DND-41 (cell line): ENCODE measurements at regions not wholly inside any gene's neighbourhood (a gene's known extent, or its start where the extent isn't known, plus 50 kb on each side); places are given as distances from the start of the nearest gene placed in this dataset.

ENCODE experiments used
- ATAC-seq: fragments of 200-7000 bp; cut with Tn5 transposase; 3 replicates; pipeline ENCODE4 v1.9.1; 2021; ENCODE audit warnings: low read depth; ENCODE audit not compliant: insufficient read depth
- DNase-seq: peaks from one replicate; pipeline ENCODE4 v3.0.0-alpha.2; 2020
- H2AFZ ChIP-seq: 2 replicates; pipeline ENCODE4 v1.6.0; 2012; ENCODE audit warnings: low read depth, low read length
- H3K27ac ChIP-seq: 2 replicates; pipeline ENCODE4 v1.5.1; 2012; ENCODE audit warnings: low read length, inconsistent platforms
- H3K27me3 ChIP-seq: fragments of 200-600 bp; sonication (generic); 2 replicates; pipeline ENCODE4 v1.6.0; 2012; ENCODE audit warnings: low read length, mild to moderate bottlenecking, inconsistent platforms; ENCODE audit not compliant: insufficient read depth, poor library complexity
- H3K36me3 ChIP-seq: 2 replicates; pipeline ENCODE4 v1.5.1; 2012; ENCODE audit warnings: low read length, inconsistent platforms; ENCODE audit not compliant: insufficient read depth
- H3K4me1 ChIP-seq: 2 replicates; pipeline ENCODE4 v1.5.1; 2012; ENCODE audit warnings: mild to moderate bottlenecking, low read length; ENCODE audit not compliant: insufficient read depth
- H3K4me2 ChIP-seq: 2 replicates; pipeline ENCODE4 v1.6.0; 2012; ENCODE audit warnings: mild to moderate bottlenecking, moderate library complexity, low read length, inconsistent platforms; ENCODE audit not compliant: insufficient read depth
- H3K4me3 ChIP-seq, 2 experiments: fragments of 200-600 bp in 1 of 2; shearing (Covaris generic) in 1 of 2; 2 replicates each; pipeline ENCODE4 v1.5.1; 2012 to 2016; ENCODE audit warnings: inconsistent platforms in 2 of 2, low read length in 2 of 2, mild to moderate bottlenecking in 2 of 2, low read depth in 1 of 2, moderate library complexity in 1 of 2
- H3K79me2 ChIP-seq: 2 replicates; pipeline ENCODE4 v1.6.0; 2012; ENCODE audit warnings: low read length, inconsistent platforms; ENCODE audit not compliant: insufficient read depth
- H3K9ac ChIP-seq: 2 replicates; pipeline ENCODE4 v1.6.0; 2012; ENCODE audit warnings: low read depth, mild to moderate bottlenecking, inconsistent platforms, low read length, moderate library complexity
- H3K9me3 ChIP-seq: 2 replicates; pipeline ENCODE4 v1.5.1; 2012; ENCODE audit warnings: low read length, moderate library complexity, mild to moderate bottlenecking, inconsistent platforms; ENCODE audit not compliant: insufficient read depth, severe bottlenecking
- H4K20me1 ChIP-seq: 2 replicates; pipeline ENCODE4 v1.6.0; 2012; ENCODE audit warnings: low read length; ENCODE audit not compliant: insufficient read depth
- EZH2 ChIP-seq: IDR thresholded peaks from 3 replicates; pipeline ENCODE4 v1.6.1; 2012; ENCODE audit warnings: borderline replicate concordance, low read depth, mild to moderate bottlenecking, moderate library complexity, low read length, inconsistent platforms; ENCODE audit not compliant: severe bottlenecking
- TF ChIP-seq, protein P1 (sequence below): IDR thresholded peaks from 2 replicates; pipeline ENCODE4 v1.5.1; 2012; ENCODE audit warnings: borderline replicate concordance, low read length, moderate library complexity, mild to moderate bottlenecking; ENCODE audit not compliant: poor library complexity, severe bottlenecking; ENCODE audit errors: extremely low read depth

DNA sequence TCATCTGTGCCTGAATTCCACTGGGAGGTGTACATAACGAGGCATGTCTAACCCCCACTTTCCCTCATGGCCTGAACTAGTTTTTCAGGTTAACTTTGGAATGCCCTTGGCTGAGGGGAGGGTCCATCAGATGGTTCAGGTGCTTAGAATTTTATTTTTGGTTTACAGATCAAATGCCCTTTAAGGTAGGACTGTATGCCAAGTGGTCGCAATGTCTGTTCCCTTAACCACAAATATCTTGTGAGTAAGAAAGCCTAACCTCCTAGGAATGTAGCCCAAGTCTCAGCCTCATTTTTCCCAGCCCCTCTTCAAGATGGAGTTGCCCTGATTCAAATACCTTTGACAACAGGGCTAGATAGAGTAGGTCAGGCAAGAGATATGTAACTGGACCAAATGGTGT is 78.4 kb downstream of the RNASET2 start:
- Histone ChIP-seq H2AFZ (no peak overlapping the region), H3K36me3 (no peaks in the 10 kb centered on the region), H3K4me3 (no peak overlapping the region), H3K9ac (no peak overlapping the region), H3K9me3 (no peaks in the 10 kb centered on the region), H3K4me2 (no peak overlapping the region), H3K79me2 (no peaks in the 10 kb centered on the region), H3K27me3 (no peaks in the 10 kb centered on the region), H3K27ac (no peak overlapping the region), H4K20me1 (no peaks in the 10 kb centered on the region), H3K4me1 (no peaks in the 10 kb centered on the region)
- DNase-seq (no peak), ATAC-seq (no peak)
- TF ChIP-seq EZH2 = no peak
- TF ChIP-seq, protein P1, sequence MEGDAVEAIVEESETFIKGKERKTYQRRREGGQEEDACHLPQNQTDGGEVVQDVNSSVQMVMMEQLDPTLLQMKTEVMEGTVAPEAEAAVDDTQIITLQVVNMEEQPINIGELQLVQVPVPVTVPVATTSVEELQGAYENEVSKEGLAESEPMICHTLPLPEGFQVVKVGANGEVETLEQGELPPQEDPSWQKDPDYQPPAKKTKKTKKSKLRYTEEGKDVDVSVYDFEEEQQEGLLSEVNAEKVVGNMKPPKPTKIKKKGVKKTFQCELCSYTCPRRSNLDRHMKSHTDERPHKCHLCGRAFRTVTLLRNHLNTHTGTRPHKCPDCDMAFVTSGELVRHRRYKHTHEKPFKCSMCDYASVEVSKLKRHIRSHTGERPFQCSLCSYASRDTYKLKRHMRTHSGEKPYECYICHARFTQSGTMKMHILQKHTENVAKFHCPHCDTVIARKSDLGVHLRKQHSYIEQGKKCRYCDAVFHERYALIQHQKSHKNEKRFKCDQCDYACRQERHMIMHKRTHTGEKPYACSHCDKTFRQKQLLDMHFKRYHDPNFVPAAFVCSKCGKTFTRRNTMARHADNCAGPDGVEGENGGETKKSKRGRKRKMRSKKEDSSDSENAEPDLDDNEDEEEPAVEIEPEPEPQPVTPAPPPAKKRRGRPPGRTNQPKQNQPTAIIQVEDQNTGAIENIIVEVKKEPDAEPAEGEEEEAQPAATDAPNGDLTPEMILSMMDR = no peak

GRCh38 chr6:166877349-166877748 is 79.0 kb downstream of the RNASET2 start:
- Histone ChIP-seq H3K9me3 (no peaks in the 10 kb centered on the region), H2AFZ (no peak overlapping the region), H3K79me2 (no peaks in the 10 kb centered on the region), H3K36me3 (no peaks in the 10 kb centered on the region), H3K9ac (no peak overlapping the region), H3K4me1 (no peaks in the 10 kb centered on the region), H3K27ac (no peak overlapping the region), H3K27me3 (no peaks in the 10 kb centered on the region), H3K4me3 (no peak overlapping the region), H3K4me2 (no peak overlapping the region), H4K20me1 (no peaks in the 10 kb centered on the region)
- TF ChIP-seq, protein P1 = no peak
- TF ChIP-seq EZH2 = no peak
- no peak for DNase-seq
- no peak for ATAC-seq

- no peak for ATAC-seq
- no peak for DNase-seq
- Histone ChIP-seq H3K9ac (no peak overlapping the region), H3K36me3 (no peaks in the 10 kb centered on the region), H3K27ac (no peak overlapping the region), H3K4me3 (no peak overlapping the region), H4K20me1 (peaks cover 3% of the 10 kb centered on the region; the same call in 1 of the 2 replicates), H2AFZ (no peak overlapping the region), H3K4me2 (no peak overlapping the region), H3K4me1 (no peaks in the 10 kb centered on the region), H3K27me3 (no peaks in the 10 kb centered on the region), H3K79me2 (no peaks in the 10 kb centered on the region), H3K9me3 (no peaks in the 10 kb centered on the region)
- TF ChIP-seq, protein P1 = no peak
- TF ChIP-seq EZH2 = no peak
Observed at GRCh38 chr6:166872531-166873009, 83.8 kb downstream of the RNASET2 start.
